ENCODE measurements at regions not wholly inside any gene's neighbourhood (a gene's known extent, or its start where the extent isn't known, plus 50 kb on each side); places are given as distances from the start of the nearest gene placed in this dataset.

DNA sequence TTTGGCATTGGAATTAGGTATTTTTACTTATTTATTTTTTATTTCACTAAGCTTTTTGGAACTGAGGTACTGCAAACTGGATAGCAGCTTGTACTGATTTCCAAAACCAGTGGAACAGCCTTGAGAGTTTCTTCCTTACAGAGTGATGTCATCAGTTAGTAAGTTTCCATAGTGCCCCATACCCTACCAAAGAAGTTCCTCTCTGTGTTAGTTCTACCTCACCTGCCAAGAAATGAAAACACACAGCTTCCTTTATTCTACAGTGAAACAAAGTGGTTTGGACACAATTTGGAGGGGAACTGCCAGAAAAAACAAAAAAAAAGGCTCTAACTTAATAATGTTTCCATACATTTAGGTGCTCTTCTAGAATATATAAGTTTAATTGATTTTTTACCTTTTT lies 430.9 kb upstream of the ADGRL2 start:
- TF ChIP-seq CTCF (conservative IDR thresholded peaks at IDR 0.05; ENCODE audit: low read depth, low read length), result no peak
- no peak for TF ChIP-seq EZH2 (IDR thresholded peaks at IDR 0.05; ENCODE audit: borderline replicate concordance, low read depth, low read length, poor library complexity, severe bottlenecking)

Data from A673 (cell line).